Effector memory CD4-positive, alpha-beta T cell (primary cell): ENCODE measurements at regions not wholly inside any gene's neighbourhood (a gene's known extent, or its start where the extent isn't known, plus 50 kb on each side); places are given as distances from the start of the nearest gene placed in this dataset.

Experiments used
- DNase-seq, 3 donors: peaks; one replicate each; pipeline ENCODE4 v3.0.0-alpha.2; 2020
- H3K27ac ChIP-seq: 2 replicates; pipeline ENCODE4 v1.7.0; 2013; ENCODE audit warnings: mild to moderate bottlenecking, low read length, moderate library complexity; ENCODE audit not compliant: insufficient read depth, poor library complexity, severe bottlenecking
- H3K27me3 ChIP-seq: replicated peaks from 2 replicates; pipeline ENCODE4 v1.7.0; 2013; ENCODE audit warnings: mild to moderate bottlenecking, low read length; ENCODE audit not compliant: insufficient read depth, control insufficient read depth, poor library complexity, severe bottlenecking
- H3K36me3 ChIP-seq: 2 replicates; pipeline ENCODE4 v1.7.0; 2013; ENCODE audit warnings: mild to moderate bottlenecking, low read length, moderate library complexity; ENCODE audit not compliant: control insufficient read depth, insufficient read depth
- H3K4me1 ChIP-seq: 2 replicates; pipeline ENCODE4 v1.7.0; 2013; ENCODE audit warnings: low read length, mild to moderate bottlenecking; ENCODE audit not compliant: control insufficient read depth, insufficient read depth, poor library complexity, severe bottlenecking
- H3K4me3 ChIP-seq: 2 replicates; pipeline ENCODE4 v1.7.0; 2013; ENCODE audit warnings: low read length, low read depth, mild to moderate bottlenecking; ENCODE audit not compliant: insufficient read depth, poor library complexity, severe bottlenecking
- H3K9me3 ChIP-seq: 2 replicates; pipeline ENCODE4 v1.7.0; 2013; ENCODE audit warnings: mild to moderate bottlenecking, low read length, moderate library complexity; ENCODE audit not compliant: control insufficient read depth

DNA sequence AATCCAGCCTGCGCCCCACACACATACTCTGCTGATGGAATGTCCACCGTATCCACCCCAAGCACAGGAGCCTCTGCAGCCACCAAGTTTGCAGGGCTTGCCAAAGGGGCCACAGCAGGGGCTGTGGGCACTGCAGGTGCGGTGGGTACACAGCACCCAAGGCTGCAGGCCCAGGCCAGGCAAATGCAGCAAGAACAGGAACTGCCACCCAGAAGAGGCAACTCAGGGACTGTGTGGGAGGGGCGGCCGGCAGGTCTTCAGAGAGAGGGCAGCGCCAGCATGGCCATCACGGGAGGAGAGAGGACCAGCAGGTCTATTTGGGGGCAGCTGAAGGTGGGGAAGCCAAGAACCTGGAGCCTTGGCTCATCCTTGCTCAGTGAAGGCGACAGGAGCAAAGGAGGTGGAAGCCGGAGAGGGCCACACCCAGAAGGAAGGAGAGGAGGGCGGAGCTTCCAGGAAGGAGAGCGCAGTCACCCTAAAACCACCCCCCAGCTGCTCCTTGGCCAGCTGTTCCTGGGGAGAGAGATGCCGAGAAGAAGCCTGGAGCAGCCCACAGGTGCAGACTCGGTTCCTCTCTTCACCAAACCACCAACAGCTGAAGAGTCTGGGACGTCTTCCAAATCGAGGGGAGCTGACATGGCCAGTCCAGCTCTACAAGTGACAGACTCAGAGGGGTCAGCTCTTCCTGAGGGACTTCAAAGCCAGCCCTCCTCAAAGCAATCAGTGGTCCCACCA, 265.1 kb upstream of the CDYL start:
- Histone ChIP-seq H3K27ac (no peak overlapping the region), H3K4me1 (no peaks in the 10 kb centered on the region)

DNA sequence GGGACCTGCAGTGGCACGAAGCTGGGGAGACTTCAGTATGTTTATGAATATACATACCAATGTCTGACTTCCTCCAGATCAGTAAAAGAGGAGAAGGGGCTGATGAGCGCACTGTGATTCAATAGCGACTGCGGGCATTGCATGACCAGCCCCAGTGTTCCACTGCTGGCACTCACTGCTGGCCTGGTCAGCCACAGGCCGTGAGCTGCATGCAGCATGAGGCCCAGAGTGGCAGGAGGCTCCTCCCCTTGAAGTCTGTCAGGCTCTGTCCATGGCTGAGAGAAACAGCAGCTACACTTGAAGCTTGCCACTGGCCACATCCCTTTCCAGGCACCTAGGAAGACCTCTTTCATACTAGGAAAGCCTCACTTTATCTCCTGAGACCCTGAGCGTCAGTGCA, 265.9 kb upstream of the CDYL start:
- Histone ChIP-seq H3K36me3 (no peaks in the 10 kb centered on the region), H3K27ac (no peak overlapping the region), H3K27me3 (no peaks in the 10 kb centered on the region), H3K9me3 (no peaks in the 10 kb centered on the region), H3K4me3 (no peak overlapping the region), H3K4me1 (no peaks in the 10 kb centered on the region)
- DNase-seq, result no peak

More for the DNA sequence above, 265.1 kb upstream of the CDYL start:
- Histone ChIP-seq H3K9me3 (no peaks in the 10 kb centered on the region), H3K4me3 (no peak overlapping the region), H3K27me3 (no peaks in the 10 kb centered on the region), H3K36me3 (no peaks in the 10 kb centered on the region)
- no peak for DNase-seq

DNA sequence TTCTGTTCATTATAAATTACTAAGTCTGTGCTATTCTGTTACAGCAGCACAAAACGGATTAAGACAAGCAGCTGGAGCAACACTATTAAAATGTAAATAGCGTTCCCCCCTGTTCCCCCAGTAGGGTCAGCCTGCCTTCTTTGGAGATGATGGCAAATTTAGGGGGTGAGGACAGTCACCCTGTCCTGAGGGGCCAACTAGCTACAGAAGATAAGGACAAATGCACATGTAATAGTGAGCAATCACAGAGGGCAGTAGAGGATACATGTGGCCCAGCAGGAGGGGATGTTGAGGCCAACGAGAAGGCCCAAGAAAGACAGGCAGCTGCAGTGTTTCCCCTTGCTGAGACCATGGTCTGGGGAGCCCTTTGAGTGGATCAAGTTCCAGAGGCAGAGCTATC, 266.7 kb upstream of the CDYL start:
- Histone ChIP-seq H3K4me3 (no peak overlapping the region), H3K36me3 (no peaks in the 10 kb centered on the region), H3K9me3 (no peaks in the 10 kb centered on the region), H3K27me3 (no peaks in the 10 kb centered on the region), H3K4me1 (no peaks in the 10 kb centered on the region), H3K27ac (no peak overlapping the region)
- DNase-seq, result no peak

DNA sequence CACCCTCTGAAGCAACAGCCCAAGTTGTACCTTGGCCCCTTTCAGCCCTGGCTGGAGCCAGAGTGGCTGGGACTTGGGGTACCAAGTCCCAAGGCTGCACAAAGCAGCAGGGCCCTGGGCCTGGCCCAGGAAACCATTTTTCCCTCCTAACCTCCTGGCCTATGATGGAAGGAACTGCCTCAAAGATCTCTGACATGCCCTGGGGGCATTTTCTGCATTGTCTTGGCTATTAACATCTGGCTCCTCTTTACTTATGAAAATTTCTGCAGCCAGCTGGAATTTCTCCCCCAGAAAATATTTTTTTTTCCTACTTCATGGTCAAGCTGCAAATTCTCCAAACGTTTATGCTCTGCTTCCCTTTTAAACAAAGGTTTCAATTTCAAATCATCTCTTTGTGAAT, 269.4 kb upstream of the CDYL start:
- Histone ChIP-seq H3K36me3 (no peaks in the 10 kb centered on the region), H3K27ac (no peak overlapping the region), H3K27me3 (no peaks in the 10 kb centered on the region), H3K4me3 (no peak overlapping the region), H3K9me3 (no peaks in the 10 kb centered on the region), H3K4me1 (no peaks in the 10 kb centered on the region)
- DNase-seq, result no peak

DNA sequence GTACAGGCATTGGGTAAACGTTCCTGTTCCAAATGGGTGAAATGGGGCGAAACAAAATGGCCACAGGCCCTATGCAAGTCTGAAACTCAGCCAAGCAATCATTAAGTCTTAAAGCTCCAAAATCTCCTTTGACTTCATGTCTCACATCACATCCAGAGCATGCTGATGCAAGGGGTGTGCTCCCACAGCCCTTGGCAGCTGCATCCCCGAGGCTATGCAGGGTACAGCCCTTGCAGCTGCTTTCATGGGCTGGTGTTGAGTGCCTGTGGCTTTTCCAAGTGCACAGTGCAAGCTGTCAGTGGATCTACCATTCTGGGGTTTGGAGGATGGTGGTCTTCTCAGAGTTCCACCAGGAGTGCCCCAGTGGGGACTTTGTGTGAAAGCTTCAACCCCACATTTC, 270.0 kb upstream of the CDYL start:
- DNase-seq, result no peak
- H3K4me3 ChIP-seq, result no peak overlapping the region
- H3K9me3 ChIP-seq, result no peaks in the 10 kb centered on the region
- no peaks in the 10 kb centered on the region for H3K36me3 ChIP-seq
- no peaks in the 10 kb centered on the region for H3K27me3 ChIP-seq
- H3K27ac ChIP-seq, result no peak overlapping the region
- H3K4me1 ChIP-seq, result no peaks in the 10 kb centered on the region

DNA sequence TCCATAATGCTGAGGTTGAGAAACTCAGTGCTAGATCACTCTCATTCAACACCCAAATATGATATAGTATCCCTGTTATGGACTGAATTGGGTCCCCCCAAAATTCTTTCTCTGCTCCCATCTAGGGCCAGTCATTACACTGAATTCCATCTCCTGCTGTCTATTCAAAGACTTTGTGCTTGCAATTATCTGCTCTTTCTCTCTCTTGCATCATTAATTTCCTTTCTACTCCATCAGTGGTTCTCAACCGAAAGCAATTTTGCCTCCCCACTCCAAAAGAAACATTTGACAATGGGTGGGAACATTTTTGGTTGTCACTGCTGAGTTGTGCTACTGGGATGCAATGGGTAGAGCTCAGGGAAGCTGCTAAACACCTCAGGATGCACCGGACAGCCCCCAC, 271.5 kb upstream of the CDYL start:
- H3K27ac ChIP-seq, result no peak overlapping the region
- no peak for DNase-seq
- no peaks in the 10 kb centered on the region for H3K36me3 ChIP-seq
- H3K9me3 ChIP-seq, result no peaks in the 10 kb centered on the region
- no peaks in the 10 kb centered on the region for H3K27me3 ChIP-seq
- H3K4me1 ChIP-seq, result no peaks in the 10 kb centered on the region
- no peak overlapping the region for H3K4me3 ChIP-seq

DNA sequence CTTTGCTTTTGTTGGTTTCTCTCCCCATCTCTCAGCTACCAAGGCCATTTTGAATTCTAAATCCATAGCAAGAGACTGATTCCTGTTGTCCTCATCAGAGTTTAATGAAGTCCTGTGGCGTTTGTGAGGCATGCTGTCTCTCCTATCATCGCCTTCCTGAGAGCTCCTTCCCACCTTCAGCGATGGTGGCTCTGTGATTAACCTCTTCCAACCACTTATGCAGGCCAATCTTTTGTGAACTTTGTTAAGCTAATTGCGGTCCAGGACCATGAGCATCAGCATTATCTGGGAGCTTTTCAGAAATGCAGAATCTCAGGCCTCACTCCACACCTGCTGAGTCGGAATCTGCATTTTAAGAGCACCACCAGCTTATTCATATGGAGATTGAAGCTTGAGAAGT, 272.5 kb upstream of the CDYL start:
- Histone ChIP-seq H3K27ac (no peak overlapping the region), H3K27me3 (no peaks in the 10 kb centered on the region), H3K9me3 (no peaks in the 10 kb centered on the region), H3K36me3 (no peaks in the 10 kb centered on the region), H3K4me1 (no peaks in the 10 kb centered on the region), H3K4me3 (no peak overlapping the region)
- no peak for DNase-seq

DNA sequence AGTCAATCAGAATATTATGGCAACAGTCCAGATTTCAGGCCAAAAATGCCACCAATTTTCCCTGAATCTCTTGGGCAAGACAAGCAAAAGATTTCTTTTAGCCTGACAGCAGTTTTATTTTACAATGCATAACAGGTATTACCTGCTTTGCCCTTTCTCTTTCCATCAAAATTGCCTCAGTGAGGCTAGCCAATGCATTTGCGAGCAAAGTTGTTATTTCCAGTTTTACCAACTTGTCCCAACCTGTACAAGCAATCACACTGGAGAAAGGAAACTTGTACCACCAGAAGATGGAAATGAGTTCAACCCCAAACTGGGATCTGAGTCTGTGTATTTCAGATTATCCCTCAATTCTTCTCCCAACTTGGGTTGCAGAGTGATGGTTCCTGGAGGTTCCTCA, 279.9 kb upstream of the CDYL start:
- H3K27ac ChIP-seq, result no peak overlapping the region
- H3K27me3 ChIP-seq, result no peaks in the 10 kb centered on the region
- no peaks in the 10 kb centered on the region for H3K36me3 ChIP-seq
- no peak for DNase-seq
- no peak overlapping the region for H3K4me3 ChIP-seq
- no peaks in the 10 kb centered on the region for H3K4me1 ChIP-seq
- no peaks in the 10 kb centered on the region for H3K9me3 ChIP-seq

DNA sequence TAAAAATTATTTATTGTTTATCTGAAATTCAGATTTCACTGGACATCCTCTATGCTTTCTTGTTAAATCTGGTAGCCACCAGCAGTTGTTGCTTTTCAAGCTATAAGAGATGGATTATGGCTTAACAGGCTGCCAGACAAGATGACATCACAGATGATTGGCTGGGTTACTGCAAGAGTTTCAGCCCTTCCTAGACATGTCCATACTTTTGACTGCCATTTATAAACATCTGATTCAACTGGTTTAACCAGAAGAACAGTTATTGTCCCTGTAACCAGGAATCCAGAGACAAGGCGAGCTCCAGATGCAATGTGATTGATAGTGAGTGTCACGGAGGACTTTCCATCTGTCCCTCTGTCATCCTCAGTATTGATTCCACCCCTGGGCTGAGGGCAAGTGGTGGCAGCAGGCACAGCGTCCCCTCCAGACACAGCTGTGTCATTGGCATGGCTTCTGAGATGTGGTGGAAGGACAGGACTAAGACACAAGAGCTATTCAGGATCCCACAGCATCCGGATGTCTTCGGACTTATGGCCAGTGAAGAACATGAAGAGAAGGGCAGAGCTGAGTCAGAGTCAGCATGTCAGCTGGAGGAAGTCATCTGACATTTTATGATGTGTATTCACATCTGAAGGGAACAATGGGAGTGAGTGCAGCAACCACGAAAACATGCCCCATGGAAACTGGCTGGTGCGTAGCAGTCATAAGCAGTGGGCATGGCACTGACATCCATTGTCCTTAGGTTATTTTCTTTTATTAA, 284.5 kb upstream of the CDYL start:
- H3K9me3 ChIP-seq, result no peaks in the 10 kb centered on the region
- H3K4me3 ChIP-seq, result no peak overlapping the region
- no peaks in the 10 kb centered on the region for H3K36me3 ChIP-seq
- H3K27ac ChIP-seq, result no peak overlapping the region
- H3K27me3 ChIP-seq, result no peaks in the 10 kb centered on the region
- H3K4me1 ChIP-seq, result no peaks in the 10 kb centered on the region
- DNase-seq, result no peak

DNA sequence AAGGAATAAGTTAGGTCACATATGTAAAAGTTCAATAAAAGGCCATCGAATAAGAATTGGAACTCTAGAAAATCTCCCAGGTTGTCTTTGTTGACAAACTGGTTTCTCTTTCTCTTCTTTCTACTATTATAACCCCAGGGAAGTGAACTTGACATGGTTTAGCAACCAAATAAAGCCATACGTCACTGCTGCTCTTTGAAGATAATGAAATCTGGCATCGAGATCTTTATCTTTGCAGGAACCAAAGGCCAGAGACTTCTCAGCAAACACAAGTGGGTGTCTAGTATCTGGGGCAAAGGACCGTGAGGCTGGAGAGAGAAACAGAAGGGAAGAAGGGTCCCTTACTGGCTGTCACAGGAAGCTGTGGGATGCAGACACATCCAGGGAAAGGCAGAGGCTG, 286.7 kb upstream of the CDYL start:
- Histone ChIP-seq H3K4me1 (no peaks in the 10 kb centered on the region), H3K27ac (no peak overlapping the region), H3K27me3 (no peaks in the 10 kb centered on the region), H3K4me3 (no peak overlapping the region), H3K36me3 (no peaks in the 10 kb centered on the region), H3K9me3 (no peaks in the 10 kb centered on the region)
- no peak for DNase-seq
